GM23338 (cell line): ENCODE measurements at regions not wholly inside any gene's neighbourhood (a gene's known extent, or its start where the extent isn't known, plus 50 kb on each side); places are given as distances from the start of the nearest gene placed in this dataset.

Source experiments
- ATAC-seq: fragments of 200-7000 bp; cut with Tn5 transposase; 3 replicates; pipeline ENCODE4 v1.9.1; 2020
- DNase-seq: peaks from one replicate; pipeline ENCODE4 v3.0.0-alpha.2; 2015; ENCODE audit warnings: low spot score
- H2AFZ ChIP-seq: fragments of 200-600 bp; sonication (generic); 2 replicates; pipeline ENCODE4 v1.8.0; 2016; ENCODE audit warnings: antibody characterized with exemption, mild to moderate bottlenecking, moderate library complexity
- H3F3A ChIP-seq: fragments of 200-600 bp; sonication (generic); replicated peaks from 2 replicates; pipeline ENCODE4 v1.8.0; 2017; ENCODE audit warnings: antibody characterized with exemption, mixed run types, low read depth
- H3K27ac ChIP-seq: fragments of 200-600 bp; sonication (generic); 2 replicates; pipeline ENCODE4 v1.6.1; 2016; ENCODE audit warnings: low read depth
- H3K27me3 ChIP-seq: fragments of 200-600 bp; sonication (generic); 2 replicates; pipeline ENCODE4 v1.8.0; 2016; ENCODE audit warnings: mild to moderate bottlenecking, mixed run types, moderate library complexity; ENCODE audit not compliant: insufficient read depth
- H3K36me3 ChIP-seq: fragments of 200-600 bp; sonication (generic); 2 replicates; pipeline ENCODE4 v1.8.0; 2016; ENCODE audit warnings: mild to moderate bottlenecking; ENCODE audit not compliant: insufficient read depth
- H3K4me1 ChIP-seq: fragments of 200-600 bp; sonication (generic); 2 replicates; pipeline ENCODE4 v1.8.0; 2016; ENCODE audit warnings: mild to moderate bottlenecking, moderate library complexity; ENCODE audit not compliant: insufficient read depth
- H3K4me2 ChIP-seq: fragments of 200-600 bp; sonication (generic); 2 replicates; pipeline ENCODE4 v1.7.1; 2017; ENCODE audit warnings: mixed run types
- H3K4me3 ChIP-seq: fragments of 200-600 bp; sonication (generic); 2 replicates; pipeline ENCODE4 v1.6.1; 2016; ENCODE audit warnings: mixed run types
- H3K79me2 ChIP-seq: fragments of 200-600 bp; sonication (generic); replicated peaks from 2 replicates; pipeline ENCODE4 v1.8.0; 2017; ENCODE audit warnings: mild to moderate bottlenecking; ENCODE audit not compliant: insufficient read depth
- H3K9me2 ChIP-seq: fragments of 200-600 bp; sonication (generic); 2 replicates; pipeline ENCODE4 v1.8.0; 2017; ENCODE audit not compliant: insufficient read depth
- H4K20me1 ChIP-seq: fragments of 200-600 bp; sonication (generic); replicated peaks from 2 replicates; pipeline ENCODE4 v1.8.0; 2017; ENCODE audit warnings: mild to moderate bottlenecking; ENCODE audit not compliant: insufficient read depth
- H3K27ac Mint-ChIP-seq: 2 replicates; pipeline ENCODE4 v1.8.0; 2020; ENCODE audit warnings: inconsistent platforms, mild to moderate bottlenecking, moderate library complexity, mixed read lengths
- H3K27me3 Mint-ChIP-seq: 3 replicates; pipeline ENCODE4 v1.8.0; 2022; ENCODE audit warnings: low read depth, mild to moderate bottlenecking, moderate library complexity, mixed read lengths, inconsistent platforms; ENCODE audit not compliant: insufficient read depth, poor library complexity
- H3K36me3 Mint-ChIP-seq: 3 replicates; pipeline ENCODE4 v1.8.0; 2021; ENCODE audit warnings: low read depth, mild to moderate bottlenecking, inconsistent platforms, moderate library complexity, mixed read lengths
- H3K4me1 Mint-ChIP-seq: 3 replicates; pipeline ENCODE4 v1.8.0; 2020; ENCODE audit warnings: mild to moderate bottlenecking, inconsistent platforms, mixed read lengths
- H3K4me3 Mint-ChIP-seq: 3 replicates; pipeline ENCODE4 v1.8.0; 2021; ENCODE audit warnings: moderate library complexity, mild to moderate bottlenecking, inconsistent platforms, mixed read lengths
- H3K9me3 Mint-ChIP-seq: 3 replicates; pipeline ENCODE4 v1.8.0; 2020; ENCODE audit warnings: moderate library complexity, mild to moderate bottlenecking, inconsistent platforms, mixed read lengths
- CREB1 ChIP-seq: fragments of 250-450 bp; sonication (Bioruptor Pico); IDR thresholded peaks from 2 replicates; pipeline ENCODE4 v1.5.0; 2020; ENCODE audit warnings: low read depth, mild to moderate bottlenecking, moderate library complexity
- CTCF ChIP-seq, 2 experiments: fragments of 200-600 bp in 1 of 2; sonication (generic) in 1 of 2; conservative IDR thresholded peaks; 2 replicates each; pipeline versions ENCODE4 v1.5.1 to v1.6.1; 2016 to 2017; ENCODE audit warnings: antibody characterized with exemption in 2 of 2, low read depth in 2 of 2, mild to moderate bottlenecking in 2 of 2, moderate library complexity in 1 of 2
- EZH2 ChIP-seq: fragments of 200-600 bp; sonication (generic); IDR thresholded peaks from one replicate; pipeline ENCODE4 v1.8.0; 2017; ENCODE audit warnings: antibody characterized with exemption, mild to moderate bottlenecking, low read depth; ENCODE audit not compliant: unreplicated experiment
- JUNB ChIP-seq: IDR thresholded peaks from one replicate; pipeline ENCODE4 v1.6.1; 2016; ENCODE audit warnings: antibody characterized with exemption; ENCODE audit not compliant: unreplicated experiment
- NANOG ChIP-seq: IDR thresholded peaks from 2 replicates; pipeline ENCODE4 v1.6.1; 2016; ENCODE audit warnings: antibody characterized with exemption, borderline replicate concordance
- POLR2AphosphoS5 ChIP-seq: IDR thresholded peaks from 2 replicates; pipeline ENCODE4 v1.6.1; 2016; ENCODE audit warnings: antibody characterized with exemption, low read depth
- REST ChIP-seq: IDR thresholded peaks from one replicate; pipeline ENCODE4 v1.6.1; 2018; ENCODE audit warnings: antibody characterized with exemption; ENCODE audit not compliant: unreplicated experiment
- STAT1 ChIP-seq: IDR thresholded peaks from one replicate; pipeline ENCODE4 v1.6.1; 2016; ENCODE audit warnings: antibody characterized with exemption; ENCODE audit not compliant: unreplicated experiment
- ZNF114 ChIP-seq: fragments of 250-450 bp; sonication (Bioruptor Pico); IDR thresholded peaks from 2 replicates; pipeline ENCODE4 v1.5.0; 2020; ENCODE audit warnings: mild to moderate bottlenecking, moderate library complexity
- ZNF331 ChIP-seq: fragments of 250-450 bp; sonication (Bioruptor Pico); IDR thresholded peaks from 2 replicates; pipeline ENCODE4 v1.5.0; 2020; ENCODE audit warnings: low read depth, mild to moderate bottlenecking, moderate library complexity
- ZNF462 ChIP-seq: fragments of 250-450 bp; sonication (Bioruptor Pico); IDR thresholded peaks from 2 replicates; pipeline ENCODE4 v1.5.0; 2020; ENCODE audit warnings: mild to moderate bottlenecking, moderate library complexity

GRCh38 chr4:34972189-34972588 lies 1272.1 kb downstream of the ARAP2 start:
- no peak for DNase-seq
- Histone ChIP-seq H2AFZ (no peak overlapping the region), H3K36me3 (no peaks in the 10 kb centered on the region), H3K27me3 (no peaks in the 10 kb centered on the region), H4K20me1 (no peaks in the 10 kb centered on the region), H3K4me1 (no peaks in the 10 kb centered on the region), H3K4me3 (no peak overlapping the region), H3K4me2 (no peak overlapping the region), H3K27ac (no peak overlapping the region), H3F3A (no peaks in the 10 kb centered on the region), H3K79me2 (no peaks in the 10 kb centered on the region), H3K9me2 (no peaks in the 10 kb centered on the region)
- Mint-ChIP-seq H3K27ac (no peak overlapping the region), H3K4me3 (no peak overlapping the region), H3K4me1 (no peaks in the 10 kb centered on the region), H3K9me3 (no peaks in the 10 kb centered on the region), H3K27me3 (peaks cover 2% of the 10 kb centered on the region), H3K36me3 (no peaks in the 10 kb centered on the region)
- no peak for TF ChIP-seq CTCF (conservative IDR thresholded peaks at IDR 0.05; ENCODE audit: low read depth in 2 of 2)
- TF ChIP-seq JUNB = no peak
- TF ChIP-seq CREB1 (CRISPR knock-in tag) = no peak
- TF ChIP-seq REST = no peak
- no peak for TF ChIP-seq NANOG
- no peak for TF ChIP-seq ZNF331 (CRISPR knock-in tag)
- no peak for TF ChIP-seq STAT1
- TF ChIP-seq POLR2AphosphoS5 = no peak
- TF ChIP-seq ZNF114 (CRISPR knock-in tag) = no peak
- TF ChIP-seq ZNF462 = no peak
- no peak for TF ChIP-seq EZH2
- no peak for ATAC-seq
